HCT116 (cell line): ENCODE measurements at regions not wholly inside any gene's neighbourhood (a gene's known extent, or its start where the extent isn't known, plus 50 kb on each side); places are given as distances from the start of the nearest gene placed in this dataset.

Experiments used
- ATAC-seq: fragments of 200-7000 bp; cut with Tn5 transposase; 2 replicates; pipeline ENCODE4 v1.9.1; 2020; ENCODE audit warnings: mild to moderate bottlenecking, moderate library complexity
- BruUV-seq: library from RNA; stranded (reverse); fragments of 400-500 nt; replicated peaks from 2 replicates; lab custom pipeline; 2021; lab: Mats Ljungman, UMichigan
- CTCF ChIA-PET: fragments of 300-600 bp; sonication (Branson Sonifier 250); formaldehyde crosslinking; loops from one replicate; lab custom pipeline; 2021; ENCODE audit warnings: antibody characterized with exemption; lab: Charles Lee
- POLR2A ChIA-PET: fragments of 300-600, 350-600 bp; sonication (Branson Sonifier 250); formaldehyde crosslinking; loops from one replicate; lab custom pipeline; 2021; ENCODE audit warnings: antibody characterized with exemption; lab: Charles Lee
- RAD21 ChIA-PET, 2 experiments: fragments of 300-600 bp; sonication (Branson Sonifier 250); formaldehyde crosslinking; loops; one replicate each; lab custom pipeline; 2023; ENCODE audit warnings: low total read pairs in 2 of 2; ENCODE audit not compliant: uncharacterized antibody in 2 of 2, unreplicated experiment in 2 of 2, low non-redundant PET in 1 of 2; lab: Charles Lee
- DNase-seq: peaks from one replicate; pipeline ENCODE4 v3.0.0-alpha.2; 2010; ENCODE audit warnings: low read depth, low spot score
- H2AFZ ChIP-seq: fragments of 200-600 bp; shearing (Covaris generic), sonication (generic); 2 replicates; pipeline ENCODE4 v1.6.1; 2017; ENCODE audit warnings: low read depth, mixed run types, mixed read lengths, antibody characterized with exemption, low read length; ENCODE audit not compliant: poor library complexity, severe bottlenecking
- H3K27ac ChIP-seq: 2 replicates; pipeline ENCODE4 v1.5.1; 2012; ENCODE audit warnings: low read depth, low read length
- H3K27me3 ChIP-seq: fragments of 200-600 bp; sonication (generic); 2 replicates; pipeline ENCODE4 v1.6.1; 2016; ENCODE audit warnings: mixed run types, low read length, mixed read lengths; ENCODE audit not compliant: insufficient read depth
- H3K36me3 ChIP-seq, 2 experiments: fragments of 200-500 bp in 1 of 2; fragments of 200-600 bp in 1 of 2; sonication (Bioruptor generic) in 1 of 2; sonication (generic) in 1 of 2; 2 replicates each; pipeline versions ENCODE4 v1.5.1 to v1.6.1; 2014 to 2016; ENCODE audit warnings: low read length in 2 of 2, inconsistent platforms in 1 of 2, mixed read lengths in 1 of 2, mixed run types in 1 of 2; ENCODE audit not compliant: insufficient read depth in 2 of 2, control insufficient read depth in 1 of 2
- H3K4me1 ChIP-seq, 2 experiments: fragments of 200-600 bp in 1 of 2; sonication (generic) in 1 of 2; 2 replicates each; pipeline versions ENCODE4 v1.5.1 to v1.6.1; 2012 to 2017; ENCODE audit warnings: low read length in 2 of 2, inconsistent platforms in 1 of 2, mild to moderate bottlenecking in 1 of 2, mixed read lengths in 1 of 2, mixed run types in 1 of 2, moderate library complexity in 1 of 2; ENCODE audit not compliant: insufficient read depth in 2 of 2, control insufficient read depth in 1 of 2
- H3K4me2 ChIP-seq: fragments of 200-600 bp; sonication (generic); 2 replicates; pipeline ENCODE4 v1.6.1; 2017; ENCODE audit warnings: mixed run types, low read length, mixed read lengths
- H3K4me3 ChIP-seq, 2 experiments: fragments of 200-600 bp in 1 of 2; sonication (generic) in 1 of 2; replicated peaks in 1 of 2; 2 replicates each; pipeline ENCODE4 v1.5.1; 2011 to 2016; ENCODE audit warnings: low read length in 2 of 2, control low read depth in 1 of 2, low read depth in 1 of 2, mild to moderate bottlenecking in 1 of 2, mixed read lengths in 1 of 2, mixed run types in 1 of 2
- H3K79me2 ChIP-seq: fragments of 200-600 bp; sonication (generic); 2 replicates; pipeline ENCODE4 v1.6.1; 2017; ENCODE audit warnings: mild to moderate bottlenecking, mixed run types, low read length, moderate library complexity, mixed read lengths; ENCODE audit not compliant: insufficient read depth
- H3K9ac ChIP-seq: fragments of 200-600 bp; sonication (generic); 2 replicates; pipeline ENCODE4 v1.6.1; 2016; ENCODE audit warnings: low read length, mixed read lengths
- H3K9me2 ChIP-seq: fragments of 200-600 bp; sonication (generic), shearing (Covaris generic); 2 replicates; pipeline ENCODE4 v1.6.1; 2017; ENCODE audit warnings: mixed run types, mild to moderate bottlenecking, moderate library complexity; ENCODE audit not compliant: insufficient read depth
- H3K9me3 ChIP-seq, 2 experiments: fragments of 200-500 bp in 1 of 2; fragments of 200-600 bp in 1 of 2; sonication (Bioruptor generic) in 1 of 2; sonication (generic) in 1 of 2; 2 replicates each; pipeline ENCODE4 v1.6.1; 2014 to 2017; ENCODE audit warnings: low read length in 2 of 2, mixed read lengths in 2 of 2, inconsistent platforms in 1 of 2, low read depth in 1 of 2, mild to moderate bottlenecking in 1 of 2, mixed run types in 1 of 2, moderate library complexity in 1 of 2; ENCODE audit not compliant: control insufficient read depth in 1 of 2, insufficient read depth in 1 of 2
- H4K20me1 ChIP-seq: fragments of 200-600 bp; sonication (generic), shearing (Covaris generic); 2 replicates; pipeline ENCODE4 v1.6.1; 2017; ENCODE audit warnings: mixed run types, mild to moderate bottlenecking, moderate library complexity; ENCODE audit not compliant: insufficient read depth
- EGR1 ChIP-seq: IDR thresholded peaks from 2 replicates; pipeline ENCODE4 v1.6.1; 2012; ENCODE audit warnings: low read depth
- EZH2 ChIP-seq: fragments of 200-600 bp; sonication (generic); IDR thresholded peaks from 2 replicates; pipeline ENCODE4 v1.6.1; 2017; ENCODE audit warnings: antibody characterized with exemption, mixed run types
- REST ChIP-seq: IDR thresholded peaks from 2 replicates; pipeline ENCODE4 v1.6.1; 2012; ENCODE audit warnings: low read depth
- ZBTB33 ChIP-seq: IDR thresholded peaks from 2 replicates; pipeline ENCODE4 v1.6.1; 2011; ENCODE audit warnings: mild to moderate bottlenecking, low read length, moderate library complexity; ENCODE audit not compliant: insufficient replicate concordance; ENCODE audit errors: extremely low read depth
- intact Hi-C: fragments of 100-400 bp; cut with micrococcal nuclease; formaldehyde crosslinking; loops from 2 replicates; pipeline ENCODE4 v1.10.0; 2022

- intact Hi-C loops: no loop called here
- Histone ChIP-seq H3K9me2 (no peaks in the 10 kb centered on the region), H3K4me2 (no peak overlapping the region), H3K36me3 (no peaks in the 10 kb centered on the region), H3K27ac (no peak overlapping the region), H3K4me3 (no peak overlapping the region), H3K4me1 (no peaks in the 10 kb centered on the region), H3K9ac (no peak overlapping the region), H4K20me1 (no peaks in the 10 kb centered on the region), H3K9me3 (no peaks in the 10 kb centered on the region), H2AFZ (no peak overlapping the region), H3K27me3 (no peaks in the 10 kb centered on the region), H3K79me2 (no peaks in the 10 kb centered on the region)
- CTCF ChIA-PET: no interaction called here
- DNase-seq: no peak
- BruUV-seq: no TSS peak
- no peak for TF ChIP-seq REST
- POLR2A ChIA-PET: no interaction called here
- RAD21 ChIA-PET: no interaction called here
- ATAC-seq: no peak
Measured at GRCh38 chr2:82826437-82826836, 1632.6 kb downstream of the SUCLG1 start.

GRCh38 chr2:82825410-82826090 lies 1633.5 kb downstream of the SUCLG1 start:
- no peaks in the 10 kb centered on the region for H3K9me2 ChIP-seq
- no peak for DNase-seq
- no peaks in the 10 kb centered on the region for H3K9me3 ChIP-seq
- no peaks in the 10 kb centered on the region for H3K4me1 ChIP-seq
- no peak overlapping the region for H3K9ac ChIP-seq
- no peaks in the 10 kb centered on the region for H3K79me2 ChIP-seq
- H3K4me3 ChIP-seq: no peak overlapping the region
- no peaks in the 10 kb centered on the region for H3K36me3 ChIP-seq
- H3K27me3 ChIP-seq: no peaks in the 10 kb centered on the region
- H3K27ac ChIP-seq: no peak overlapping the region
- no peaks in the 10 kb centered on the region for H4K20me1 ChIP-seq
- ATAC-seq: no peak
- ChIA-PET CTCF (no interaction called here), POLR2A (no interaction called here)
- no peak overlapping the region for H3K4me2 ChIP-seq
- intact Hi-C loops: no loop called here
- no peak overlapping the region for H2AFZ ChIP-seq
- TF ChIP-seq EZH2 (no peak), ZBTB33 (no peak), EGR1 (no peak)
- TF ChIP-seq, all 23 proteins: peak for 0
- RAD21 ChIA-PET: no interaction called here
- no TSS peak for BruUV-seq
